ENCODE measurements at regions not wholly inside any gene's neighbourhood (a gene's known extent, or its start where the extent isn't known, plus 50 kb on each side); places are given as distances from the start of the nearest gene placed in this dataset.

DNA sequence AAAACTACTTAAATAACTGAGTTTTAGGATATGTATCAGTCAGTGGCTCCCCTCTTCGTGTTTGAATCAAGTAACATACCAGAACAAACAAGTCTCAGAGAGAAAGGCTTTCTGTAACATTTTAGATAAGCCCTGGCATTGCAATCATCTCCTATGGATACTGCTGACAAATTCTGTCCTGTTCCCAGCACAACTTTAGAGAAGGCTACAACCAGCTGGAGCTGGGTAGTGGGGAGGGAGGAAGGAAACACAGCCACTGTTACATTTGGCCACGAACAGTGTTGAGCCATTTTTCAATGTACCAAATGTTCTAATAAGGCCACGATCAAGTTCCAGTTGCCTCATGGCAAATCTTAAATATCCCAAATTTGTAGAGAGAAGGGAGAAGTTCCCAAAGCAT is 511.8 kb upstream of the WWC1 start:
- FAIRE-seq, result no peak
- no peak for DNase-seq (ENCODE audit: extremely low spot score, insufficient read length, low read depth)

DNA sequence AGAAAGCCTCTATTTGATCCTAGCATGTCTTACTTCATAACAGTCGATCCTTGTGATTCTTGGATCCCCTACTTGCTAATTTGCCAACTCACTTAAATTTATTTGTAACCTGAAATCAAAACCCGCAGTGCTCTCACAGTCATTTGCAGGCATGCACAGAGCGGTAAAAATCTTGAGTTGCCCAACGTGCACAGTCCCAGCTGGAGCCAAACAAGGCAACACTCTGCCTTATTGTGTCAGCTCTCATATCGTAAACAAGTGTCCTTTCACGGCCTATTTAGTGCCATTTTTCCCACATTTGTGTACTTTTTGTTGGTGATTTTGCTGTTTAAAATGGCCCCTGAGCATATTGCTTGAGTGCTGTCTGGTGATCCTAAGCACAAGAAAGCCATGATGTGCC is 511.3 kb upstream of the WWC1 start:
- FAIRE-seq (no peak), DNase-seq (ENCODE audit: extremely low spot score, insufficient read length, low read depth) (no peak)

DNA sequence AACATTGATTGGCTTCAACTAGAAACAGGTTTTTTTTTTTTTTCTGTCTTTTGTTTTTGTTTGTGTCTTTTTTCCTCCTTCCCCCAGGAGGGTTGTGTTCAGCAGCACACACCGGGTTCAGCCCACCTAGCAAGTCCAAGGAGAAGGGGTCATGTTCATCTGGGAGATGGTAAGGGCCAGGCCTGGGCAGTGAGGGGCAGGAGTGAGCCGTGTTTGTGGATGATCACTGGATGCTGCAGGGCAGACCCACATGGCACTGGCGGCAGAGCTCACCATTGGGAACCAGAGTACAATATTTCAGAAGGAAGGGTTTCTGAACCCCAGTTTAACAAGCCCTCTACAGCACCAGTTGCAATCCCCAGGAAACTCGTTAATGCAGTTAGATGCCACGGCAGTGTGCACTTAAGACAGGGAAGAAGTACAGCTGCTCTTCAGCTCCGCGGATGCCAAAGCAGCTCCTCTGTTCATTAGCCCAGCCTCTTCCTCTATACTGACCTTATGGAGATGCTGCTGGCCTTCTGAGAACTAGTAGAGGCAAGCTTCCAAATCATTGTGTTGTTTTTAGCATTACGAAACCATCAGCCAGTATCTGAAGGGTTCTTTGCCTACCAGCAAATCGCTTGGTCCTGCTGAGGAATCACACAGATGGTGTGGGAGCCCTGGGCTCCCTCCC is 508.2 kb upstream of the WWC1 start:
- FAIRE-seq, result no peak
- no peak for DNase-seq (ENCODE audit: extremely low spot score, insufficient read length, low read depth)

DNA sequence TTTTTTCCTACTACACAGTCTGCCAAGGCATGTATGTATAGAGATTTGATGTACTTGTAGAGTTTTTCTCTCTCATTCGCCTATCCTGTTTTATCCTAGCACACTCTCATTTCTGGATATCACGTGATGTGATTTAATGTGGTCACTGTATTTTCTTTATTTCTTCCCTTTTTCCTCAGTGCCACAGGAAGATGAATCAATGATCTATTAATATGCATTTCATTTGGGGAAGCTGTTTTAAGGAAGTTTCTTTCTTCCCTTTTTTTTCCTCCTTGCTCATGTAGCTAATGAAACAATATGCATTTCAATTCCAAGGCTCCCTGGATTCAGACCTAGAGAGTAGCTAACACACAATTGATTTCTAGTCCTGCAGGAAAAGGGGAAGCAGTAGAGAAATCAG is 506.3 kb upstream of the WWC1 start:
- DNase-seq (ENCODE audit: extremely low spot score, insufficient read length, low read depth) (no peak), FAIRE-seq (no peak)

DNA sequence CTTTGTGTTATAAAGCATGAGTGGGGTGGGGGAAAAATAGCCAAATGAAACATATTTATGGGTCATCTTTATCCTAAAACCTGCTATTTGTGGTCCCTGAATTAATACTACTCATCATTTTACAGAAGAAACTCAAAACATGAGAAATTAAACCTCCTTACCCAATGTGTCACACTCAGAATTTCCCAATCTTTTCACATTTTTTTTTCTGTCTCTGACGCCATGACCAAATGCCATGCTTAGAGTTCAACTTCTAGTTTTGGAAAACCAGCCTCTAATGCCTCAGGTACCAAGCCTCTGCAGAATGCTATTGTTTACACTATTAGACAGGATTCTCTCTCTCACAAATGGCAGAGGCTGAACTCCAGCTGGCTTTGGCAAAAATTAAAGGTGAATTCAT is 505.5 kb upstream of the WWC1 start:
- no peak for FAIRE-seq
- DNase-seq (ENCODE audit: extremely low spot score, insufficient read length, low read depth), result no peak

GRCh38 chr5:167786871-167787578 is 504.4 kb upstream of the WWC1 start:
- no peak for DNase-seq (ENCODE audit: extremely low spot score, insufficient read length, low read depth)
- no peak for FAIRE-seq

GRCh38 chr5:167790045-167790444 is 501.4 kb upstream of the WWC1 start:
- no peak for FAIRE-seq
- DNase-seq (ENCODE audit: extremely low spot score, insufficient read length, low read depth), result no peak

- no peak for FAIRE-seq
- no peak for DNase-seq (ENCODE audit: extremely low spot score, insufficient read length, low read depth)
These were observed 500.8 kb upstream of the WWC1 start for GRCh38 chr5:167790462-167791260.

DNA sequence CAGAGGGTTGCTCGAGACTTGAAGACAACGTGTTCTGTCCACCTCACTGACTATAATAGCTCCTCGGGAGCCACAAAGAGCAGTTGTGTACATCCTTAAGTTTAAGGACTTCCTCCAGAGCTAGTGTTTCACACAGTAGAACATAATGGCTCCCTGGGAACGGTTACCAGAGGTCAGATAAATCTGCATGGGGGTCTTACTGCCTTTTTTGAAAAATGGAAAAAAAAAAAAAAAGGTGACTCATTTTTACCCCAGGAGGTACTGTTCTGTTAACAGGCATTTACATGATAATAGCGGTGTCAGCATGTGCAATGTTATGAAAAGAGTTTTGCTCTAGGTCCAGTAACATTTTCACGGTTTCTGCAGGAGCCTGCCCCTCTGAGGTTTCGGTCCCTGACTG is 498.9 kb upstream of the WWC1 start:
- FAIRE-seq (no peak), DNase-seq (ENCODE audit: extremely low spot score, insufficient read length, low read depth) (no peak)

DNA sequence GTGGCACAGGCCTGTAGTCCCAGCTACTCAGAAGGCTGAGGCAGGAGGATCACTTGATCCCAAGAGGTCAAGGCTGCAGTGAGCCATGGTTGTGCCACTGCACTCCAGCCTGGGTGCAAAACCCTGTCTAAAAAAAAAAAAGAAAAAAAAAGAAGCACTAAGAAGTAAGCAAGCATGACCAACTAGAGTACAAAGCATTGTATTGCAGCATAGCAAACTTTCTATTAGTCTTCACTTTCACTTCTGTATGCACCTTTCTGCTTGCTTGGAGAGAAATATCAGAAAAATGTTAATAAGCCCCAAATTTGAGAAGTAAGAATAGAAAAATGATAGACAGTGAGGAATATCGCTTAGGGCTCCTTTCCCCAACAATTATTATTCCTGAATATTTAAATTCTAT is 497.7 kb upstream of the WWC1 start:
- FAIRE-seq, result no peak
- no peak for DNase-seq (ENCODE audit: extremely low spot score, insufficient read length, low read depth)

GRCh38 chr5:167794121-167794520 is 497.3 kb upstream of the WWC1 start:
- DNase-seq (ENCODE audit: extremely low spot score, insufficient read length, low read depth) (no peak), FAIRE-seq (no peak)

- FAIRE-seq (no peak), DNase-seq (ENCODE audit: extremely low spot score, insufficient read length, low read depth) (no peak)
These were observed 494.8 kb upstream of the WWC1 start for GRCh38 chr5:167796672-167797071.

DNA sequence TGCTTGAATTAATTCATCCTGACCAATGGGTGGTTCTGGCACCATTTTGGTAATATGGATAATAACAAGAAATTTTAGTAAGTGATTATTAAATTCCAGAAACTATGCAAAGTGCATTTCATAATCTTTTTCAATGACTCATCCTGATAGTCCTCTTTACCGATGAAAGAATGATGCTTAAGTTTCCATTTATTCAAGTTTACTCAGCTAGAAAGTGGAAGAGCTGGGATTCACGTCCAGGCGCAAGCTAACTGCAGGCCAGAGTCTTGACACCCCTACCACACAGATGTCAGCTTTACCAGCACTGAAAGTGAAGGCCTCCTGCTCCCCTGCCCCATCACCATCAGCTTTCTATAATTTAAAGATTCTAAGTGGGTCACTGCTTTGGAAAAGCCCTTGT is 493.5 kb upstream of the WWC1 start:
- FAIRE-seq, result no peak

DNA sequence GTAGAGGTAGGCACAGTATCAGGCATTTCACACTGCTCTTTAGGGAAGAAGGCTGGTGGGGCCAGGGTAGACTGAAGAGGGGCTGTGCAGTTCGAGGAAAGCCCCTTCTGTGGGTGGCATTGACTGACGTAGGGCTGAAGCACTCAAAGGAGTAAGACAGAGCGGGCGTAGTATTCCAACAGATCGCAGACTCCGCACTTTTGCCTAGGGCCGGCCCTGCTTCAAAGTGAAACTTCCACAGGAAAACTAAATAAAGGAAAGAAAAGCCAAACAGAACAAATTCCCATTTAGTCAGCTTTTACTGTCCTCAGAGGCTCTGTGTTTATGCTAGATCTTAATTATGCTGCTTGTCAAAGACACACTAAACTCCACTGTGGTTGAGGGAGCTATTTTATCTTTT is 493.0 kb upstream of the WWC1 start:
- FAIRE-seq, result no peak
- no peak for DNase-seq (ENCODE audit: extremely low spot score, insufficient read length, low read depth)

More for the DNA sequence above, 493.5 kb upstream of the WWC1 start:
- DNase-seq (ENCODE audit: extremely low spot score, insufficient read length, low read depth), result no peak

GRCh38 chr5:167800427-167800826 is 491.0 kb upstream of the WWC1 start:
- no peak for DNase-seq (ENCODE audit: extremely low spot score, insufficient read length, low read depth)
- FAIRE-seq, result no peak

GRCh38 chr5:167801999-167802398 is 489.4 kb upstream of the WWC1 start:
- no peak for FAIRE-seq

GRCh38 chr5:167802755-167803431 is 488.6 kb upstream of the WWC1 start:
- FAIRE-seq (no peak), DNase-seq (ENCODE audit: extremely low spot score, insufficient read length, low read depth) (no peak)

More at GRCh38 chr5:167801999-167802398, 489.4 kb upstream of the WWC1 start:
- DNase-seq (ENCODE audit: extremely low spot score, insufficient read length, low read depth), result no peak

DNA sequence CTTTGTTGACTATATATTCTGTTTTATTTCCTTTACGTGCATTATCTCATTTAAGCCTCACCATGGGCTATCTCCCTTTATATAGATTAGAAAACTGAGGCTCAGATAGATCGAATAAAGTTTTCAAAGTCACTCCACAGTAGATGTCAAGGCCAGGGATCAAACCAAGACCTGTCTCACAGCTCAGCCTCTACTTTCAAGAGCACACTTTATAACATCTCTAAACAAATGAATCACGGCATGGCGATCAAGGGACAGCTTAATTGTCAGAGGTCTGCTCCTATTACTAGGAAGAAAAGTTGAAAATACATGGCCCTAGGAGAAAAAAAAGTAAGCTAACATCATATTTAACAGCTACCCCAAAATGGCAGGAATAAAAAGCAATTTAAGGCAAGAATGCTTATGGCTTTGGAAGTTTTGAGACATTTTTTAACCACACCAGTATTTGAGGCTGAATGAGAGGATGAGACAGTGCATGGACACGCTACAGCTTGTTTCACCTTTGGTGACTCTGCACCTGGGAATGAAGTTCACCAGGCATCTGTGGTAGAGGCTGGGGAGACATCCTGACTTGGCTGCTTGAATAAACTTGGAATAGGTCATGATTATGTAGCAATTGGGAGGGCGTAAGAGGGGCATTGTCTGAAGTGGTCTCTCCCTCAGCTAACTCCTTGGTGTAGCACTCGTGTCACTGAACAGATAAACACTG is 486.8 kb upstream of the WWC1 start:
- no peak for FAIRE-seq
- DNase-seq (ENCODE audit: extremely low spot score, insufficient read length, low read depth), result no peak

DNA sequence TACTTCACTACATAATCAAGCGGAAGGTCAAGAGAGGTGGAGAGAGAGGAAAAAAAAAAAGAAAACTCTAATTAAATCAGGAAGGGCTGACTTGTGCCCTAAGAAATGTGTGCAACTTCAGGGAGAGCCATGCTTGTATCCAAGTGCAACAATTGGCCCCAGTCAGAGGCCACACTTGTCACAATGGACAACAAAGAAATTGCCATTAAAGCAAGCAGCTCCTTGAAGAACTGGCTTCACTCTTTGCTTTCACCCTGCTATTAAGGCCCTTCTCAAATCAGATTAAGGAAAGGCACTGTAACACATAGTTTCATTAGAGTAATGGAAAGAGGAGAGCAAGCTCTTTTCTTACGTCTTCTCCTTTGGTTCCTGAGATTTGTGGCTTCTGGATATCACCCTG is 480.9 kb upstream of the WWC1 start:
- DNase-seq (ENCODE audit: extremely low spot score, insufficient read length, low read depth) (no peak), FAIRE-seq (no peak)

- DNase-seq (ENCODE audit: extremely low spot score, insufficient read length, low read depth), result no peak
These were observed 478.6 kb upstream of the WWC1 start for GRCh38 chr5:167812871-167813270.

More at GRCh38 chr5:167812871-167813270, 478.6 kb upstream of the WWC1 start:
- no peak for FAIRE-seq

Data from GM18507 (cell line).